ENCODE measurements at regions not wholly inside any gene's neighbourhood (a gene's known extent, or its start where the extent isn't known, plus 50 kb on each side); places are given as distances from the start of the nearest gene placed in this dataset.

GRCh38 chr21:35444391-35444790 is 395.3 kb upstream of the RUNX1 start:
- TF ChIP-seq RAD21 (IDR thresholded peaks at IDR 0.05; ENCODE audit: low read depth), result no peak
- TF ChIP-seq TCF12 (IDR thresholded peaks at IDR 0.05; ENCODE audit: low read depth), result no peak
- TF ChIP-seq TEAD4 (IDR thresholded peaks at IDR 0.05), result no peak
- TF ChIP-seq EGR1 (IDR thresholded peaks at IDR 0.05), result no peak
- TF ChIP-seq MAX (IDR thresholded peaks at IDR 0.05), result no peak
- no peak for TF ChIP-seq EP300 (IDR thresholded peaks at IDR 0.05; ENCODE audit: borderline replicate concordance)
- no peak for TF ChIP-seq FOXM1 (IDR thresholded peaks at IDR 0.05; ENCODE audit: borderline replicate concordance, low read depth)
- TF ChIP-seq REST (IDR thresholded peaks at IDR 0.05; ENCODE audit: low read depth), result no peak
- no peak for TF ChIP-seq CEBPB (IDR thresholded peaks at IDR 0.05)
- no peak for TF ChIP-seq NFIC (IDR thresholded peaks at IDR 0.05)

All from Ishikawa (cell line).